ENCODE measurements at regions not wholly inside any gene's neighbourhood (a gene's known extent, or its start where the extent isn't known, plus 50 kb on each side); places are given as distances from the start of the nearest gene placed in this dataset.

- no peaks in the 10 kb centered on the region for H3K36me3 ChIP-seq
- 98% methylated on average over 7 of the region's 7 CpGs for WGBS
- H3K4me3 ChIP-seq: no peak overlapping the region
- H3K9me3 ChIP-seq: peaks cover 0 to 4% (median 0%) of the 10 kb centered on the region in 4 donors
- no peak for TF ChIP-seq POLR2AphosphoS5 (IDR thresholded peaks at IDR 0.05)
- TF ChIP-seq CTCF (IDR thresholded peaks at IDR 0.05): no peak
- TF ChIP-seq POLR2A (IDR thresholded peaks at IDR 0.05; ENCODE audit: low read depth): no peak
- intact Hi-C loops (cut with DNase I): no loop called here
- no peaks in the 10 kb centered on the region for H3K27me3 ChIP-seq
- no peak for DNase-seq (ENCODE audit: extremely low spot score)
- H3K4me1 ChIP-seq: no peaks in the 10 kb centered on the region
- H3K27ac ChIP-seq (replicated peaks in 1 of 4): no peak overlapping the region
Observed at GRCh38 chr12:14313379-14314138, 51.9 kb upstream of the ATF7IP start.

GRCh38 chr12:14314801-14315200, 50.7 kb upstream of the ATF7IP start:
- Histone ChIP-seq H3K36me3 (no peaks in the 10 kb centered on the region), H3K9me3 (peaks cover 0 to 4% (median 0%) of the 10 kb centered on the region in 4 donors), H3K4me3 (no peak overlapping the region), H3K4me1 (no peaks in the 10 kb centered on the region), H3K27ac (replicated peaks in 1 of 4) (no peak overlapping the region), H3K27me3 (no peaks in the 10 kb centered on the region)
- intact Hi-C loops (cut with DNase I): no loop called here
- WGBS: 79% methylated on average over 6 of the region's 6 CpGs
- TF ChIP-seq POLR2AphosphoS5 (IDR thresholded peaks at IDR 0.05) (no peak), EP300 (IDR thresholded peaks at IDR 0.05) (no peak), POLR2A (IDR thresholded peaks at IDR 0.05; ENCODE audit: low read depth) (no peak), CTCF (IDR thresholded peaks at IDR 0.05) (no peak)
- no peak for DNase-seq (ENCODE audit: extremely low spot score)

DNA sequence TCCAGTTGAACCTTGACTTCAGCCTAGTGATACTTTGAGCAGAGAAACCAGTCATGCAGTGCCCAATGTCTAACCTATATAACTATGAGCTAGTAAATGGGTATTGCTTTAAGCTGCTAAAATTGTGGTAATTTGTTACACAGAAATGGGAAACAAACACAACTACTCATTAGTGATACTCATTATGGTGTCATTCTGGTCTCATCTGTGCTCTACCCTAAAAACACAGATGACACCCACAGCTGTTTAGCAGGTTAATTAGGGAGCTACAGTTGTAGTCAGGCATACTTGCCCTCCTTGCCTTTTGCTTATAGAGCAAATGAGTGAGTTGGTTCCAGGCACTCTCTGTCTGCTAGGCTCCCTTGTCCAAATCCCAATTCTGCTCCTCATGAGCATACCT, 50.0 kb upstream of the ATF7IP start:
- intact Hi-C loops (cut with DNase I): no loop called here
- H3K9me3 ChIP-seq: peaks cover 0 to 4% (median 0%) of the 10 kb centered on the region in 4 donors
- no peak for TF ChIP-seq POLR2AphosphoS5 (IDR thresholded peaks at IDR 0.05)
- TF ChIP-seq CTCF (IDR thresholded peaks at IDR 0.05): no peak
- TF ChIP-seq EP300 (IDR thresholded peaks at IDR 0.05): no peak

More for the DNA sequence above, 50.0 kb upstream of the ATF7IP start:
- H3K27ac ChIP-seq (replicated peaks in 1 of 4): no peak overlapping the region
- no peak for DNase-seq (ENCODE audit: extremely low spot score)
- no peak overlapping the region for H3K4me3 ChIP-seq
- no peaks in the 10 kb centered on the region for H3K36me3 ChIP-seq
- H3K27me3 ChIP-seq: no peaks in the 10 kb centered on the region
- no peaks in the 10 kb centered on the region for H3K4me1 ChIP-seq

Small RNA genes lying in the stretch of these regions (small RNA-seq; reads per million reads assigned to genes)
- gene AC092470.1 (0 reads per million in 3 donors), gene AC135001.1 (0 reads per million in 3 donors), gene MRPS18CP4 (0 reads per million in 3 donors), gene RNU6-491P (0 reads per million in 3 donors)

All from esophagus muscularis mucosa (tissue), 4 donors.